ENCODE measurements at regions not wholly inside any gene's neighbourhood (a gene's known extent, or its start where the extent isn't known, plus 50 kb on each side); places are given as distances from the start of the nearest gene placed in this dataset.
"Not testable (repeated sequence)": the region's sequence is repeated elsewhere in the genome, so short reads cannot be mapped to it uniquely, and the experiment has no call there.

GRCh38 chr6:51477711-51478311, 609.6 kb downstream of the PKHD1 start:
- Histone ChIP-seq H3K4me1 (ENCODE audit: low read depth, poor library complexity, severe bottlenecking) (no peaks in the 10 kb centered on the region), H3K4me3 (IDR thresholded peaks at IDR 0.05; ENCODE audit: insufficient read depth, low read depth, low read length) (no peak overlapping the region), H3K79me2 (ENCODE audit: insufficient read depth, low read depth) (no peaks in the 10 kb centered on the region), H3K27me3 (ENCODE audit: insufficient read depth, low read depth) (no peaks in the 10 kb centered on the region), H3K4me2 (no peak overlapping the region), H4K20me1 (ENCODE audit: insufficient read depth) (no peaks in the 10 kb centered on the region), H3K9ac (no peak overlapping the region), H3K27ac (no peak overlapping the region), H3K36me3 (ENCODE audit: insufficient read depth) (no peaks in the 10 kb centered on the region), H2AFZ (ENCODE audit: low read depth) (no peak overlapping the region)
- no peak for TF ChIP-seq CTCF (conservative IDR thresholded peaks at IDR 0.05; ENCODE audit: low read depth, low read length)

- no peak overlapping the region for H2AFZ ChIP-seq (ENCODE audit: low read depth)
- H4K20me1 ChIP-seq (ENCODE audit: insufficient read depth): no peaks in the 10 kb centered on the region
- no peaks in the 10 kb centered on the region for H3K4me1 ChIP-seq (ENCODE audit: low read depth, poor library complexity, severe bottlenecking)
- no peak overlapping the region for H3K4me2 ChIP-seq
- H3K27me3 ChIP-seq (ENCODE audit: insufficient read depth, low read depth): no peaks in the 10 kb centered on the region
- no peak overlapping the region for H3K27ac ChIP-seq
- no peak for TF ChIP-seq CTCF (conservative IDR thresholded peaks at IDR 0.05; ENCODE audit: low read depth, low read length)
- H3K36me3 ChIP-seq (ENCODE audit: insufficient read depth): no peaks in the 10 kb centered on the region
- no peak overlapping the region for H3K9ac ChIP-seq
- H3K4me3 ChIP-seq (IDR thresholded peaks at IDR 0.05; ENCODE audit: insufficient read depth, low read depth, low read length): no peak overlapping the region
- H3K79me2 ChIP-seq (ENCODE audit: insufficient read depth, low read depth): no peaks in the 10 kb centered on the region
These were observed 608.1 kb downstream of the PKHD1 start for GRCh38 chr6:51479296-51479695.

- H3K27me3 ChIP-seq (ENCODE audit: insufficient read depth, low read depth): no peaks in the 10 kb centered on the region
- no peaks in the 10 kb centered on the region for H4K20me1 ChIP-seq (ENCODE audit: insufficient read depth)
- H3K4me3 ChIP-seq (IDR thresholded peaks at IDR 0.05; ENCODE audit: insufficient read depth, low read depth, low read length): no peak overlapping the region
- no peak overlapping the region for H3K9ac ChIP-seq
- H3K79me2 ChIP-seq (ENCODE audit: insufficient read depth, low read depth): no peaks in the 10 kb centered on the region
- H3K36me3 ChIP-seq (ENCODE audit: insufficient read depth): no peaks in the 10 kb centered on the region
- H2AFZ ChIP-seq (ENCODE audit: low read depth): no peak overlapping the region
- H3K4me2 ChIP-seq: no peak overlapping the region
- TF ChIP-seq CTCF (conservative IDR thresholded peaks at IDR 0.05; ENCODE audit: low read depth, low read length): no peak
- H3K4me1 ChIP-seq (ENCODE audit: low read depth, poor library complexity, severe bottlenecking): no peaks in the 10 kb centered on the region
- H3K27ac ChIP-seq: no peak overlapping the region
These were observed 607.4 kb downstream of the PKHD1 start for GRCh38 chr6:51480040-51480439.

- H2AFZ ChIP-seq (ENCODE audit: low read depth); H3K4me3 ChIP-seq (IDR thresholded peaks at IDR 0.05; ENCODE audit: insufficient read depth, low read depth, low read length); H3K27me3 ChIP-seq (ENCODE audit: insufficient read depth, low read depth); H3K27ac ChIP-seq; H4K20me1 ChIP-seq (ENCODE audit: insufficient read depth); H3K36me3 ChIP-seq (ENCODE audit: insufficient read depth); H3K9ac ChIP-seq; H3K4me2 ChIP-seq; H3K79me2 ChIP-seq (ENCODE audit: insufficient read depth, low read depth); H3K4me1 ChIP-seq (ENCODE audit: low read depth, poor library complexity, severe bottlenecking): not testable (repeated sequence)
These were observed 601.5 kb downstream of the PKHD1 start for GRCh38 chr6:51485869-51486268.

GRCh38 chr6:51487937-51488336, 599.5 kb downstream of the PKHD1 start:
- Histone ChIP-seq H3K9ac (no peak overlapping the region), H4K20me1 (ENCODE audit: insufficient read depth) (no peaks in the 10 kb centered on the region)
- TF ChIP-seq CTCF (conservative IDR thresholded peaks at IDR 0.05; ENCODE audit: low read depth, low read length): no peak

More at GRCh38 chr6:51487937-51488336, 599.5 kb downstream of the PKHD1 start:
- Histone ChIP-seq H3K4me1 (ENCODE audit: low read depth, poor library complexity, severe bottlenecking) (no peaks in the 10 kb centered on the region), H3K4me2 (no peak overlapping the region), H2AFZ (ENCODE audit: low read depth) (no peak overlapping the region), H3K79me2 (ENCODE audit: insufficient read depth, low read depth) (no peaks in the 10 kb centered on the region), H3K27me3 (ENCODE audit: insufficient read depth, low read depth) (no peaks in the 10 kb centered on the region), H3K27ac (no peak overlapping the region), H3K4me3 (IDR thresholded peaks at IDR 0.05; ENCODE audit: insufficient read depth, low read depth, low read length) (no peak overlapping the region), H3K36me3 (ENCODE audit: insufficient read depth) (no peaks in the 10 kb centered on the region)
